Gastroesophageal sphincter (tissue), 4 donors: ENCODE measurements at regions not wholly inside any gene's neighbourhood (a gene's known extent, or its start where the extent isn't known, plus 50 kb on each side); places are given as distances from the start of the nearest gene placed in this dataset.

Experiments
- ATAC-seq: fragments of 150-250 bp; one replicate; pipeline ENCODE4 v1.9.1; 2016; ENCODE audit warnings: mild to moderate bottlenecking, moderate library complexity
- H3K27ac ChIP-seq, 4 donors: fragments of 200-600 bp; sonication (generic) in 3 of 4; 1 replicate in 3 of 4; 2 replicates in 1 of 4; pipeline ENCODE4 v1.5.1; 2016 to 2019
- H3K27me3 ChIP-seq: fragments of 200-600 bp; sonication (generic); one replicate; pipeline ENCODE4 v1.5.1; 2019
- H3K36me3 ChIP-seq, 2 donors: fragments of 200-600 bp; sonication (generic); one replicate each; pipeline ENCODE4 v1.5.1; 2019; ENCODE audit warnings: control low read depth in 1 of 2
- H3K4me1 ChIP-seq, 3 donors: fragments of 200-600 bp; sonication (generic); 1 replicate in 2 of 3; 2 replicates in 1 of 3; pipeline ENCODE4 v1.5.1; 2016 to 2019; ENCODE audit warnings: control low read depth in 2 of 3
- H3K4me3 ChIP-seq, 2 donors: fragments of 200-600 bp; sonication (generic); one replicate each; pipeline ENCODE4 v1.5.1; 2019; ENCODE audit warnings: mild to moderate bottlenecking in 1 of 2, moderate library complexity in 1 of 2
- H3K9me3 ChIP-seq, 3 donors: fragments of 200-600 bp; sonication (generic); one replicate each; pipeline ENCODE4 v1.5.1; 2017 to 2019; ENCODE audit warnings: control low read depth in 2 of 3
- CTCF ChIP-seq, 4 experiments: fragments of 200-600 bp in 2 of 4; fragments of 450-650 bp in 2 of 4; sonication (generic) in 1 of 4; IDR thresholded peaks; one replicate each; pipeline ENCODE4 v1.5.1; 2017 to 2019; ENCODE audit warnings: antibody characterized with exemption in 4 of 4, mild to moderate bottlenecking in 2 of 4, moderate library complexity in 2 of 4
- EP300 ChIP-seq: sonication (generic); formaldehyde crosslinking; IDR thresholded peaks from one replicate; pipeline ENCODE4 v1.6.1; 2017; ENCODE audit warnings: antibody characterized with exemption, mild to moderate bottlenecking
- POLR2A ChIP-seq, 2 donors: fragments of 450-650 bp; IDR thresholded peaks; one replicate each; pipeline ENCODE4 v1.6.1; 2017; ENCODE audit warnings: antibody characterized with exemption in 2 of 2, mild to moderate bottlenecking in 2 of 2, moderate library complexity in 1 of 2
- POLR2AphosphoS5 ChIP-seq: sonication (generic); formaldehyde crosslinking; IDR thresholded peaks from one replicate; pipeline ENCODE4 v1.6.1; 2017; ENCODE audit warnings: antibody characterized with exemption
- WGBS, 2 donors: methylation state at CpG; one replicate each; pipeline ENCODE4 v1.1.5; 2018; ENCODE audit warnings: low coverage in 1 of 2; 5-methylcytosine and 5-hydroxymethylcytosine counted together
- small RNA-seq, 4 donors: library from RNA; depleted of rRNA; stranded (forward); fragments of <200 nt; gene quantifications; one replicate each; pipeline ENCODE3, GENCODE V24; 2016

- H3K9me3 ChIP-seq: no peaks in the 10 kb centered on the region
Observed at GRCh38 chr5:11958321-11958720, 54.1 kb upstream of the CTNND2 start.

GRCh38 chr5:11955331-11955730 lies 51.1 kb upstream of the CTNND2 start:
- no peak for ATAC-seq
- no peak overlapping the region for H3K4me3 ChIP-seq
- no peaks in the 10 kb centered on the region for H3K36me3 ChIP-seq
- H3K4me1 ChIP-seq: no peaks in the 10 kb centered on the region
- no peak for TF ChIP-seq POLR2A (IDR thresholded peaks at IDR 0.05)
- TF ChIP-seq POLR2AphosphoS5: no peak
- TF ChIP-seq CTCF (IDR thresholded peaks at IDR 0.05): no peak
- no peak for TF ChIP-seq EP300
- H3K27ac ChIP-seq: no peak overlapping the region
- no peaks in the 10 kb centered on the region for H3K9me3 ChIP-seq
- no peaks in the 10 kb centered on the region for H3K27me3 ChIP-seq

More at GRCh38 chr5:11958321-11958720, 54.1 kb upstream of the CTNND2 start:
- ATAC-seq: no peak
- Histone ChIP-seq H3K27me3 (no peaks in the 10 kb centered on the region), H3K4me1 (no peaks in the 10 kb centered on the region), H3K4me3 (no peak overlapping the region), H3K27ac (no peak overlapping the region), H3K36me3 (no peaks in the 10 kb centered on the region)
- 47 to 63% methylated on average over 2 of the region's 2 CpGs for WGBS, 2 donors
- TF ChIP-seq POLR2A (IDR thresholded peaks at IDR 0.05) (no peak), EP300 (no peak), POLR2AphosphoS5 (no peak), CTCF (IDR thresholded peaks at IDR 0.05) (no peak)

Small RNAs in the stretch of these regions (small RNA-seq; reads per million reads assigned to genes)
- 0 reads per million in 4 donors for gene RNU6-679P
